ENCODE measurements at regions not wholly inside any gene's neighbourhood (a gene's known extent, or its start where the extent isn't known, plus 50 kb on each side); places are given as distances from the start of the nearest gene placed in this dataset.

DNA sequence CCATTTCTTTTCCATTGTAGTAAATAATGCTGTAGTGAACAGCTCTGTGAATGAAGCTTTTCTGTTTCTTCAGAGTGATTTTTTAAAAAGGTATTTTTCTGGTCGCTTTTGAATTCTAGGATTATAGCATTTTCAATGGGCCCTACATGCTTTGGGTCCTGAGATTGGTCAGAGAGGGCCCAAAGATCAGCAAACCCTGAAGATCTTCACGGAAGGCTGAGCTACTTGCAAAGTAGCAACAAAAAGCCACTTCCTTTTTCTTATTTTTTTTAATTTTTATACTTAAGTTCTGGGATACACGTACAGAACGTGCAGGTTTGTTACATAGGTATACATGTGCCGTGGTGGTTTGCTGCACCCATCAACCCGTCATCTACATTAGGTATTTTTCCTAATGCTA is 200.5 kb downstream of the FAT3 start:
- no peak for TF ChIP-seq POLR2A (IDR thresholded peaks at IDR 0.05; ENCODE audit: low read depth, low read length)
- no peak for TF ChIP-seq POLR2AphosphoS5 (IDR thresholded peaks at IDR 0.05; ENCODE audit: low read depth, low read length)
- TF ChIP-seq TAF1 (IDR thresholded peaks at IDR 0.05; ENCODE audit: borderline replicate concordance, low read depth, low read length) = no peak
